ENCODE measurements at regions not wholly inside any gene's neighbourhood (a gene's known extent, or its start where the extent isn't known, plus 50 kb on each side); places are given as distances from the start of the nearest gene placed in this dataset.

DNA sequence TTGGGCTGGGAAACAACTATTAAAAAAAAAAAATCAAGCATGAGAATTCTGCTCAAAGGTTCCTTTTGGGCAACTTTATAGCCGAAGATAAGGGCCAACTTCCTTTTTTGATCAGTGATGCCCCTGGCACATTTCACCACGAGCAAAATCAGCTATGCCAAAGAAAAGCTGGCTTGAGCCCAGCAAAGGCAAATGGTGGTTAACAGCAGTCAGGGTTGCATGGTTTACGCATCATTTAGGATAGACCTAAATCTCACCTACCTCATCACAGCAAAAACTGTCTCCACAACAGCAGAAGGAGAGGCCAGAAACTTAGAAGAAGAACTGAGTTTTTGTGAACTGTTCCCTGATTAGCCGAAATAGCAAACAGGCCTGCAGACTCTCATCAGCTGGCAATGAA is 220.1 kb upstream of the CDIN1 start (continued):
- TF ChIP-seq, protein P1, sequence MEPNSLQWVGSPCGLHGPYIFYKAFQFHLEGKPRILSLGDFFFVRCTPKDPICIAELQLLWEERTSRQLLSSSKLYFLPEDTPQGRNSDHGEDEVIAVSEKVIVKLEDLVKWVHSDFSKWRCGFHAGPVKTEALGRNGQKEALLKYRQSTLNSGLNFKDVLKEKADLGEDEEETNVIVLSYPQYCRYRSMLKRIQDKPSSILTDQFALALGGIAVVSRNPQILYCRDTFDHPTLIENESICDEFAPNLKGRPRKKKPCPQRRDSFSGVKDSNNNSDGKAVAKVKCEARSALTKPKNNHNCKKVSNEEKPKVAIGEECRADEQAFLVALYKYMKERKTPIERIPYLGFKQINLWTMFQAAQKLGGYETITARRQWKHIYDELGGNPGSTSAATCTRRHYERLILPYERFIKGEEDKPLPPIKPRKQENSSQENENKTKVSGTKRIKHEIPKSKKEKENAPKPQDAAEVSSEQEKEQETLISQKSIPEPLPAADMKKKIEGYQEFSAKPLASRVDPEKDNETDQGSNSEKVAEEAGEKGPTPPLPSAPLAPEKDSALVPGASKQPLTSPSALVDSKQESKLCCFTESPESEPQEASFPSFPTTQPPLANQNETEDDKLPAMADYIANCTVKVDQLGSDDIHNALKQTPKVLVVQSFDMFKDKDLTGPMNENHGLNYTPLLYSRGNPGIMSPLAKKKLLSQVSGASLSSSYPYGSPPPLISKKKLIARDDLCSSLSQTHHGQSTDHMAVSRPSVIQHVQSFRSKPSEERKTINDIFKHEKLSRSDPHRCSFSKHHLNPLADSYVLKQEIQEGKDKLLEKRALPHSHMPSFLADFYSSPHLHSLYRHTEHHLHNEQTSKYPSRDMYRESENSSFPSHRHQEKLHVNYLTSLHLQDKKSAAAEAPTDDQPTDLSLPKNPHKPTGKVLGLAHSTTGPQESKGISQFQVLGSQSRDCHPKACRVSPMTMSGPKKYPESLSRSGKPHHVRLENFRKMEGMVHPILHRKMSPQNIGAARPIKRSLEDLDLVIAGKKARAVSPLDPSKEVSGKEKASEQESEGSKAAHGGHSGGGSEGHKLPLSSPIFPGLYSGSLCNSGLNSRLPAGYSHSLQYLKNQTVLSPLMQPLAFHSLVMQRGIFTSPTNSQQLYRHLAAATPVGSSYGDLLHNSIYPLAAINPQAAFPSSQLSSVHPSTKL (CRISPR knock-in tag; IDR thresholded peaks at IDR 0.05), result no peak
- TF ChIP-seq ZNF382 (CRISPR knock-in tag; IDR thresholded peaks at IDR 0.05; ENCODE audit: borderline replicate concordance) (no peak), ZNF333 (CRISPR knock-in tag; IDR thresholded peaks at IDR 0.05; ENCODE audit: borderline replicate concordance) (no peak), DMAP1 (CRISPR knock-in tag; IDR thresholded peaks at IDR 0.05) (no peak)

DNA sequence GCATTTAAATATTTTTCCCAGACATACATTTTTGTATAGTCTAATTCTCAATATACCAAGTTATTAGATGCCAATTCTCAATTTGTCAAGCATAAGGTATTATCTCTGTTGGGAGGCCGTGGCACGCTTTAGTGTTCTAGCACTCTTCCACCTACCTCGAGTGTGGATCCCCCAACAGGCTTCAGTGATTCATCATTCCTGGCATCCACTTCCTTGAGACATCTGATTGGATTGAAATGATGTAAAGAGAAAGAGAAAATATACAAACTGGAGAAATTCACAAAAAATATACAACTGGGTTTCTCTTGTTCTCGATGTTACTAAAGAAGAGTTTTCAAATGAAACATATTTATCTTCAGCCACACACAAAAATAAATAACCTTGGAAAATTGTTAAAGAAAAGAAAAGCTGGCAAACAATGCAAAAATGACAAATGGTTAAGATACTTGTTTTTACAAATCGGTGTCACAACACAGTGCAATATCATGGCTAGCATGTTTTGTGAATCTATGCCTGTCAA is 218.0 kb upstream of the CDIN1 start:
- Histone ChIP-seq H3K9me3 (ENCODE audit: low read length) (no peaks in the 10 kb centered on the region), H3K27me3 (ENCODE audit: control insufficient read depth in 1 of 2, insufficient read depth in 2 of 2, low read length in 2 of 2) (no peaks in the 10 kb centered on the region; a peak in 1 of 5 replicates), H3K4me2 (ENCODE audit: low read depth, low read length) (no peak overlapping the region), H2AFZ (ENCODE audit: low read length) (no peak overlapping the region), H4K20me1 (ENCODE audit: insufficient read depth, low read length) (no peaks in the 10 kb centered on the region), H3K4me3 (replicated peaks in 1 of 3; ENCODE audit: insufficient read depth in 1 of 3, low read depth in 2 of 3, low read length in 3 of 3) (no peak overlapping the region), H3K9ac (ENCODE audit: insufficient read depth, low read depth, low read length) (no peak overlapping the region), H3K4me1 (ENCODE audit: insufficient read depth, low read length) (no peaks in the 10 kb centered on the region), H3K79me2 (ENCODE audit: insufficient read depth, low read length) (no peaks in the 10 kb centered on the region), H3K36me3 (replicated peaks in 1 of 2; ENCODE audit: control insufficient read depth in 1 of 2, insufficient read depth in 2 of 2, low read length in 2 of 2) (no peaks in the 10 kb centered on the region), H3K27ac (ENCODE audit: extremely low read length, insufficient read depth, low read length) (no peak overlapping the region)
- WGBS (ENCODE audit: low lambda C conversion rate), result 19% methylated on average over 5 of the region's 5 CpGs
- no TSS peak for BruUV-seq (replicated peaks)
- POLR2A ChIA-PET, result no interaction called here
- intact Hi-C loops (cut with micrococcal nuclease; ENCODE audit: unreplicated experiment), result no loop called here
- no peak for FAIRE-seq
- CTCF ChIA-PET (ENCODE audit: low intra/inter-chr PET ratio, low total read pairs), result no interaction called here
- ATAC-seq, result no peak
- TF ChIP-seq ONECUT2 (CRISPR knock-in tag; IDR thresholded peaks at IDR 0.05), result no peak
- no peak for TF ChIP-seq KDM3A (CRISPR knock-in tag; IDR thresholded peaks at IDR 0.05; ENCODE audit: low read depth)
- no peak for TF ChIP-seq ZNF652 (CRISPR knock-in tag; IDR thresholded peaks at IDR 0.05; ENCODE audit: borderline replicate concordance, low read depth)
- no peak for TF ChIP-seq POLR2A (IDR thresholded peaks at IDR 0.05; ENCODE audit: insufficient read depth in 1 of 2, low read depth in 2 of 2, low read length in 2 of 2)
- TF ChIP-seq ZNF460 (CRISPR knock-in tag; IDR thresholded peaks at IDR 0.05; ENCODE audit: borderline replicate concordance), result no peak
- TF ChIP-seq, protein P2, sequence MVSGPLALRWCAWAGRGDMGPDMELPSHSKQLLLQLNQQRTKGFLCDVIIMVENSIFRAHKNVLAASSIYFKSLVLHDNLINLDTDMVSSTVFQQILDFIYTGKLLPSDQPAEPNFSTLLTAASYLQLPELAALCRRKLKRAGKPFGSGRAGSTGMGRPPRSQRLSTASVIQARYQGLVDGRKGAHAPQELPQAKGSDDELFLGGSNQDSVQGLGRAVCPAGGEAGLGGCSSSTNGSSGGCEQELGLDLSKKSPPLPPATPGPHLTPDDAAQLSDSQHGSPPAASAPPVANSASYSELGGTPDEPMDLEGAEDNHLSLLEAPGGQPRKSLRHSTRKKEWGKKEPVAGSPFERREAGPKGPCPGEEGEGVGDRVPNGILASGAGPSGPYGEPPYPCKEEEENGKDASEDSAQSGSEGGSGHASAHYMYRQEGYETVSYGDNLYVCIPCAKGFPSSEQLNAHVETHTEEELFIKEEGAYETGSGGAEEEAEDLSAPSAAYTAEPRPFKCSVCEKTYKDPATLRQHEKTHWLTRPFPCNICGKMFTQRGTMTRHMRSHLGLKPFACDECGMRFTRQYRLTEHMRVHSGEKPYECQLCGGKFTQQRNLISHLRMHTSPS (CRISPR knock-in tag; IDR thresholded peaks at IDR 0.05; ENCODE audit: low read depth), result no peak
- in situ Hi-C loops (cut with HindIII; ENCODE audit: extremely low pct_ligation_motif_present, low pct_unique_long_range_greater_than_20kb), result no loop called here
- DNase-seq (ENCODE audit: low spot score), result no peak

Measured in HepG2 (cell line).